ENCODE measurements at regions not wholly inside any gene's neighbourhood (a gene's known extent, or its start where the extent isn't known, plus 50 kb on each side); places are given as distances from the start of the nearest gene placed in this dataset.
"Not testable (repeated sequence)": the region's sequence is repeated elsewhere in the genome, so short reads cannot be mapped to it uniquely, and the experiment has no call there.

GRCh38 chr10:25076506-25077177, 60.2 kb downstream of the THNSL1 start:
- no peak for DNase-seq

DNA sequence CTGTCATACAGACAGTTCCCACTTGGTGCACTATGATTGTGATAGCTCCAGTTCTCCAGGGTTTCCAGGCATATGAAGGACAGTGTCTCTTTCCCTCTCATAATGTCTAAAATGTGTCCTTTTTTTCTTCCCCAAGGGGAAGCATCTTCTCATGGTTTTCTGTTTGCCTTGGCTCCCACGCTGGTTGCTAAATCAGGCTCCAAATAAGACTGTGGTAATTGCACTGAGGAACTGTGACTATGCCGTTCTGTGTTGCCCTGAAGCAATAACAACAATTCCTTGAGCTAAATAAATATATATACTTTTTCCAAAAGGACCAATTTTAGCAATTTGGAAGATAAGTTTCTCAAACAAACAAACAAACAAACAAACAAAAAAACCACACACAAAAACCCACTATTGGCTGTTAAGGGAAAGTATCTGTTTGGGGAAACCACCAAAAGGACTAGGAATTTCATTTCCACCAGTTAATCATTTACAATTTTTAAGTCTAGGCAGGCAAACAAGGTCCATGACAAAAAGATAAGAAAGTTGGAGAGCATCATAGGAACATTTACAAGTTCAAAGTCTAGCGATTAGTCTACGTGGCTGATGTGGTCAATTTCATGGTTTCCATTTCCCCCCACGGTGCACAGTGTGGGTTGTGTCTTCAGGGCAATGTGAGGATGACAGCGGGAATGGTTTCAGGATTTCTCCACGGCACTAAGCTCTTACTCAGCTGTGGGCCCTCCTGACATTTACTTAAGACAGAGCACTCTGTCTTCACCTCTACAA, 62.4 kb downstream of the THNSL1 start:
- DNase-seq = no peak

DNA sequence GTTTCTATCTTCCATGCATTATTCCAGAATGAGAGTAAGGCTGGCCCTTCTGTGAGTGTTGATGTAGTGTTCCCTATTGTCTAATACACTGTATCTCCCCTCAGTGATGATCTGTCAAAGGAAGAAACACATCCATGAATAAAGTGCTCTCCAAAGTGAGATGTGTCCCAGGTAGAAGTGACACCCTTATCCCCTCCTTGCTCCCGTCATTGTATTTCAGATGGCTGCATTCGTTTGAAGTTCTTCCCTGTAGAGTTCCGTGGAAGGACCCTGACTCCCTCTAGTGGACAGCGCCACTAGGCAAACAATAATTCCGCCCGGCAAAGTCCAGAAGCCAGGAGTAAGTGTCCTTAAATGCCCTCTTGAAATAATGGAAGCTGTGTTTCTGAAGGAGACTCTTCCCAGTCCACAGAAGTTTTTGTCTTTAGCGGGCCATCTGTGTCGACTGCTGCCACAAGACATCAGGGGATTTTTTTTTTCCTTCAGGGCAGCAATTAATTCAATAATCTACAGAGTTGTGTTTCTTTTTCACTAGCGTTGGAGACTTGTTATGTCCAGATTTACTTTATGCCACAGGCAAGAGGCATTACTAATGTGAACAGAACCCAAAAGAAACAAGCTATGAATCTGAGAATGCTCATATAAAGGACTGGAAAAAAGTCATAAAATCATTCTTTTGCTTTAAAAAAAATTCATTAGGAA, 64.6 kb downstream of the THNSL1 start:
- peak; percentile 82 for DNase-seq

- DNase-seq = no peak
Measured at GRCh38 chr10:25082276-25083204, 66.1 kb downstream of the THNSL1 start.

DNA sequence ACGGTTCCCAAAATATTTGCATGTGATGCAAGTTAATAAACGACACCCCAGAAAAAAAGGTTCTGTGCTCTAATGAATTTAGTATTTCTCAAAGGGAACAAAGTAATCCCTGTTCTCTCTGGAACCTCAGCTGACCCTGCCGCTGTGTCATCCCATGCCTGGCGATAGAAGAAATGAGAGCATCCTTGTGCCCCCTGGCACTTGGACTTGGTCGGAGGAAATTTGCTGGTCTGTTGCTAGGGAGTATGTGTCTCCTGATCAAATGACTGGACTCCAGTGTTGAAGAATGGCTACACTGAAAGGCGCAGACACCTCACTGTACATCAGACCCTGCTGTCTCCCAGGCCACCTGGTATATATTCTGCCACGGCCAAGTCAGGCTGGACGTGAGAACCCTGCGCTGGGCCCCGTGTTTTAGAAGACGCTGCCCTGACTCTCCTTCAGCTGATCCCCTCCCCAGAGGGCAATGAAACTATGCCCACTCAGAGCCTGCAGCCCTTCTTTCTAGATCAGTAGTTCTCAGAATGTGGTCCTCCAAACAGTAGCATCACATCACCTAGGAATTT, 67.2 kb downstream of the THNSL1 start:
- no peak for DNase-seq

DNA sequence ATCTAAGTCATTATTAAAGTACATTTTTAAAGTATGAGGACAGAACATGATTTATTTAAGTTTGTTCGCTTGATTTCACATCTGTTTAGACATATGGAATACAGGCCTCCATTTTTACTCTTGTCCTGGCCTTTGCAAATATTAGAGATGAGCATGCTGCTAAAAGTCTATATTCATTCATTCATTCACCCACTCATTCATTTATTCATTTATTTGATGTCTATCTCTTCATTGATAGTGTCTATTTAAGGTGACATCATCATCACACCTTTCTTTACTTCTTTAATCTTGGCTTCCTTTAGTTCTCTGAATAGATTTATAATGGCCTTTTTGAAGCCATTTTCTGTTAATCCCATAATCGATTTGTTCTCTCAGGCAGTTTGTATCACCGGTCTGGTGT, 68.0 kb downstream of the THNSL1 start:
- no peak for DNase-seq

GRCh38 chr10:25094590-25094989, 78.2 kb downstream of the THNSL1 start:
- DNase-seq = no peak

- no peak for DNase-seq
Measured at GRCh38 chr10:25097669-25098411, 77.0 kb upstream of the GPR158 start.

DNA sequence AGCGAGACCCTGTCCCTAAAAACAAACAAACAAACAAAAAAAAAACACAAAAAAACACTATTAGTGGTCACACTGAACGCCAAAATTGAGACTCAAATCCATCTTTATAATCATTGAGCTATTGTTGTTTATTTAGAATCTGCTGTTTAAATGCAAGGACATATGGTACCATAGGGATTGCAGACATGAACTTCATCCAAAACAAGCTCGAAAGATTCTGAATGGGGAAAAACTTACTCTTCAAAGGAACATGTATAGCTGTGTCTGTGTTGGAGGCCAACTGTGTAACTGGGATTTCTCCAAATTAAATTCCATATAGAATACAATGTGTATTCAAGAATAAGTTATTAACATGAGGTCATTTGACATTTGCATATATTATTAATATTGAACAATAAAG, 74.7 kb upstream of the GPR158 start:
- no peak for DNase-seq

GRCh38 chr10:25101461-25102146, 73.2 kb upstream of the GPR158 start:
- DNase-seq = no peak

DNA sequence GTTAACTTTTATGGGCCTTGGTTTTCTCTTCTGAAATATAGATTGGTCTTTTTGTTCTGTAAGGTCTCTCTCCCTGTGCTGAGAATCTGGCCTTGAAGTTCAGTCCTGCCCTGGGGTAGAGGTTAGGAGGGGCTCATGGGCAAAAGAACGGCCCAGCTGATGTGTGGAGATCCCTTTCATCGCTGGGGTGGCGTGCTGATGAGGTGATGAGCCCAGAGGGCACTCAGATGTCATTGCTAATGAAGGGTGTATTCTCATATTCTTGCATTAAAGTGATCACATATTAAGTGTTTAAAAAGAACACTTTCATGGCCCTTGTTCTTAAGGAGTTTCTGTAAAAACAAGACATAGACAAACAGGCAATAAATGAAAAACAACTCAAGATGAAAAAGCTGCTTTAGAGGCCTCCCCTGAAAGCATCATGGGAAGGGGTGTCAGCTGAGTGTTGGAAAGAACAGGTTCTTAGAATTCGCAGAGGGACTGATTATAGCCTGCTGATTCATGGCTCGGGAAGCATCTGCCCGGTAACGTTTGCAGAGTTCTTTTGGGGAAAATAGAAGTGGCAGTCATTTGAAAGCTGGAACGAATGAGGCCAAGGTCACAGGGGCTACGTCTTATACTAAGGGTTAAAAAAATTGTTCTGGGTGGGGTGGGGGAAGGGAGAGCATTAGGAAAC, 72.5 kb upstream of the GPR158 start:
- no peak for DNase-seq

DNA sequence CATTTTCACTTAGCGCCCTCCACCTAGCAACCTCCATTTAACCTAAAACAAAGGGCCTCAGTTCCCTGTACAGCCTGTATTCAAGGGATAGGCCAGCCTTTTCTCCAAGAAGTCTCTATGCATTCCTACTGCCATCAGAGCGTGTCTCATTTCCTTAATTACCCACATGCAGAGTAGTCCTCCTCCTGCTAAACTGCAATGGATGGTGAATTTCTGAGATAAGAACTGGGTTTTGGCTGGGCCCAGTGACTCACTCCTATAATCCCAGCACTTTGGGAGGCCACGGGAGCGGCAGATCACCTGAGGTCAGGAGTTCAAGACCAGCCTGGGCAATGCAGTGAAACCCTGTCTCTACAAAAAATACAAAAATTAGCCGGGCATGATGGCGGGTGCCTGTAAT, 71.1 kb upstream of the GPR158 start:
- no peak for DNase-seq

DNA sequence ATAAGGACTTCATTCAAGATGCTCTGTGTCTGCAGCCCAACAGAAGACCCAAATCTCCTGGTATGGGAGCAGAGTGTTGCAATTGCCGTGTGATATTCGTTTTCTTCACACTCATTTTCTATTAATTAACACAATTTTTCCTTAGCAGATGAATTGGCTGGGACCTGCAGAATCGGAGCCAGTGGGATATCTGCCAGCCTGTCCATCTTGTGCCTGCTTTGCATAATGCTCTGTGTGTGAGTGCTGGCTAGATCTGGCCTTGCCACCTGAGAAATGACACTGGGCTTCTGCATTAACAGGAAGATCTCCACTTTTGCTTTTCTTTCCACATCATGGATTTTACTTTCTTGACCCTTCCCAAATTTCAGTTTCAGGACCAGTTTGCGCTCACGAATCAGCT, 70.4 kb upstream of the GPR158 start:
- DNase-seq = no peak

DNA sequence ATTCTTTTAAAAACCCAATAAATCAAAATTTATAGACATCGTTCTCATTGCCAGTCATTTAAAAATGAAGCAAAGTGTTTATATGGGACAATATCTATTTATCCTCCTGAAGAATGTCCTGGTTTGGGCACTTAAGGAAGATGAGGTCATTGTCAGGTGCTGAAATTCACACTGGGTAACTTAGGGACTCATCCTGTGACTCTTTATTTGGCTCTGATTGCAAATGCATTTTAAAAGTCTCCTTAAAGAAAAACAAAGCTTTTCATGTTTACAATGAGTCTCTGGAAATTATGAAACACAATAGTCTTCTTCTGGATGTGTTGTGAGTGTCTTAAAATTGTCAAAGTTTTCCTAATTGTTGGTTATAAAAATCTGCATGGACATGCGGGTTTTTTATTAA, 69.5 kb upstream of the GPR158 start:
- no peak for DNase-seq

GRCh38 chr10:25105743-25106260, 69.0 kb upstream of the GPR158 start:
- no peak for DNase-seq

- no peak for DNase-seq
Measured at GRCh38 chr10:25107756-25108155, 67.0 kb upstream of the GPR158 start.

DNA sequence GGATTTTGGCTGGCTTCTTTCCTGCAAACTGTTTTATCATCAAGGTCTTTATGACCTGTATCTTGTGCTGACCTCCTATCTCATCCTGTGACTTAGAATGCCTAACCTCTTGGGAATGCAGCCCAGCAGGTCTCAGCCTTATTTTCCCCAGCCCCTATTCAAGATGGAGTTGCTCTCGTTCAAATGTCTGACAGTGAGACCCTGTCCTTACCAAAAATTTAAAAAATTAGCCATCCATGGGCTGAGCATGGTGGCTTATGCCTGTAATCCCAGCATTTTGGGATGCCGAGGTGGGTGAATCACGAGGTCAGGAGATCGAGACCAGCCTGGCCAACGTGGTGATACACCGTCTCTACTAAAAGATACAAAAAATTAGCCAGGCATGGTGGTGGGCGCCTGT, 64.9 kb upstream of the GPR158 start:
- DNase-seq = not testable (repeated sequence)

- DNase-seq = no peak
Measured at GRCh38 chr10:25112016-25112415, 62.8 kb upstream of the GPR158 start.

- DNase-seq = peak; percentile 72
Measured at GRCh38 chr10:25113191-25114035, 61.4 kb upstream of the GPR158 start.
